CD4-positive, alpha-beta T cell (primary cell): ENCODE measurements at regions not wholly inside any gene's neighbourhood (a gene's known extent, or its start where the extent isn't known, plus 50 kb on each side); places are given as distances from the start of the nearest gene placed in this dataset.

Experiments used
- ATAC-seq: fragments of 200-7000 bp; cut with Tn5 transposase; one replicate; pipeline ENCODE4 v1.10.0; 2022; ENCODE audit warnings: mild to moderate bottlenecking; ENCODE audit not compliant: poor library complexity
- CTCF ChIA-PET: fragments of 350-600 bp; sonication (Branson Sonifier 250); formaldehyde crosslinking; loops from one replicate; lab custom pipeline; 2021; ENCODE audit warnings: antibody characterized with exemption, inconsistent platforms; lab: Charles Lee
- POLR2A ChIA-PET: fragments of 350-600 bp; sonication (Branson Sonifier 250); formaldehyde crosslinking; loops from one replicate; lab custom pipeline; 2021; ENCODE audit warnings: antibody characterized with exemption, inconsistent platforms; lab: Charles Lee
- DNase-seq, 14 experiments: peaks; one replicate each; pipeline ENCODE4 v3.0.0-alpha.2; 2013 to 2020; ENCODE audit warnings: mixed read lengths in 2 of 14
- H3K27ac ChIP-seq, 2 donors: one replicate each; pipeline versions ENCODE4 v1.5.1 to v1.7.0; 2013; ENCODE audit warnings: low read length in 2 of 2, low read depth in 1 of 2, mild to moderate bottlenecking in 1 of 2
- H3K27me3 ChIP-seq, 2 experiments: 1 replicate in 1 of 2; 2 replicates in 1 of 2; pipeline versions ENCODE4 v1.6.1 to v1.7.0; 2013; ENCODE audit warnings: low read length in 2 of 2, control low read depth in 1 of 2, mild to moderate bottlenecking in 1 of 2, moderate library complexity in 1 of 2; ENCODE audit not compliant: insufficient read depth in 2 of 2, control insufficient read depth in 1 of 2
- H3K36me3 ChIP-seq: one replicate; pipeline ENCODE4 v1.6.1; 2013; ENCODE audit warnings: low read length, control low read depth; ENCODE audit not compliant: insufficient read depth
- H3K4me1 ChIP-seq: one replicate; pipeline ENCODE4 v1.6.1; 2013; ENCODE audit warnings: low read length, control low read depth; ENCODE audit not compliant: insufficient read depth
- H3K4me3 ChIP-seq: one replicate; pipeline ENCODE4 v1.5.1; 2013; ENCODE audit warnings: mild to moderate bottlenecking, low read length, moderate library complexity
- H3K9me3 ChIP-seq, 2 experiments: 1 replicate in 1 of 2; 2 replicates in 1 of 2; pipeline versions ENCODE4 v1.6.1 to v1.7.0; 2013; ENCODE audit warnings: low read length in 2 of 2, mild to moderate bottlenecking in 2 of 2, control low read depth in 1 of 2, moderate library complexity in 1 of 2; ENCODE audit not compliant: control insufficient read depth in 1 of 2, insufficient read depth in 1 of 2
- H3K27ac Mint-ChIP-seq: one replicate; pipeline ENCODE4 v1.8.0; 2020; ENCODE audit warnings: mixed read lengths
- H3K27me3 Mint-ChIP-seq: one replicate; pipeline ENCODE4 v1.8.0; 2021; ENCODE audit warnings: mixed read lengths
- H3K36me3 Mint-ChIP-seq: one replicate; pipeline ENCODE4 v1.8.0; 2021; ENCODE audit warnings: low read depth, mixed read lengths
- H3K4me1 Mint-ChIP-seq: one replicate; pipeline ENCODE4 v1.8.0; 2021; ENCODE audit warnings: low read depth, mixed read lengths
- H3K4me3 Mint-ChIP-seq: one replicate; pipeline ENCODE4 v1.8.0; 2020; ENCODE audit warnings: mild to moderate bottlenecking, mixed read lengths
- H3K9me3 Mint-ChIP-seq: one replicate; pipeline ENCODE4 v1.8.0; 2020; ENCODE audit warnings: mixed read lengths
- CTCF ChIP-seq: fragments of 200-600 bp; IDR thresholded peaks from one replicate; pipeline ENCODE4 v1.8.0; 2022; ENCODE audit warnings: antibody characterized with exemption, mild to moderate bottlenecking
- intact Hi-C, 2 experiments: fragments of 100-400 bp; cut with DNase I in 1 of 2; cut with micrococcal nuclease in 1 of 2; formaldehyde crosslinking; loops; one replicate each; pipeline versions ENCODE4 v1.15.1 to v1.9.0; 2023 to 2025; cut with DNase I, micrococcal nuclease

- Histone ChIP-seq H3K4me3 (no peak overlapping the region), H3K27me3 (no peaks in the 10 kb centered on the region), H3K27ac (no peak overlapping the region), H3K36me3 (no peaks in the 10 kb centered on the region), H3K4me1 (no peaks in the 10 kb centered on the region), H3K9me3 (peaks cover 0 to 13% of the 10 kb centered on the region in 2 experiments)
- intact Hi-C loops, result no loop called here
- Mint-ChIP-seq H3K36me3 (no peaks in the 10 kb centered on the region), H3K27ac (no peak overlapping the region), H3K27me3 (no peaks in the 10 kb centered on the region), H3K9me3 (no peaks in the 10 kb centered on the region), H3K4me3 (no peak overlapping the region), H3K4me1 (no peaks in the 10 kb centered on the region)
- ATAC-seq (no peak), DNase-seq (no peak)
- ChIA-PET CTCF (no interaction called here), POLR2A (no interaction called here)
- TF ChIP-seq CTCF, result no peak
Measured at GRCh38 chr5:2266641-2267240, 384.0 kb upstream of the IRX4 start.

DNA sequence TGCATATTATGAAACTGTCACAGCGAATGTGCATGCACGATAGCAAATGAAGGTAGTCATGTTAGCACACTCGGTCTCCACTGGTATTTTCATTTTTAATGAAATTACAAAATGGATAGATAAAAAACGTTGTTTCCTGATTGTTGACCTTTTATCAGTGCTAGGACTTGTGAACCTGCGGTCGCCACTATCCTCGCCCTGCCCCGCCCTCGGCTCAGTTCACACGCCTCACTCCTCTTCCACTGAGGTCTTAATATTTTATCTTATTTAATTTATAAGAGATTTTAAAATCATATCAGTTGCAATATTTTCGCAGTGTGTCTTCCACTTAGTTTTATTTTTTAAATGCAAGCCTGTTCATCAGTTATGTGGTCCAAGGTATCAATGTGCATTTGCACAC, 382.6 kb upstream of the IRX4 start:
- H3K27me3 ChIP-seq, result no peaks in the 10 kb centered on the region
- POLR2A ChIA-PET, result no interaction called here

GRCh38 chr5:2263763-2264162, 381.0 kb upstream of the IRX4 start:
- CTCF ChIA-PET, result no interaction called here
- Mint-ChIP-seq H3K4me3 (no peak overlapping the region), H3K4me1 (no peaks in the 10 kb centered on the region), H3K27me3 (no peaks in the 10 kb centered on the region), H3K9me3 (no peaks in the 10 kb centered on the region), H3K36me3 (no peaks in the 10 kb centered on the region), H3K27ac (no peak overlapping the region)
- Histone ChIP-seq H3K9me3 (peaks cover 0 to 25% of the 10 kb centered on the region in 2 experiments), H3K4me3 (no peak overlapping the region), H3K36me3 (no peaks in the 10 kb centered on the region), H3K4me1 (no peaks in the 10 kb centered on the region), H3K27me3 (no peaks in the 10 kb centered on the region), H3K27ac (no peak overlapping the region)
- DNase-seq, result no peak
- intact Hi-C loops, result no loop called here
- POLR2A ChIA-PET, result no interaction called here
- no peak for ATAC-seq
- TF ChIP-seq CTCF, result no peak

More for the DNA sequence above, 382.6 kb upstream of the IRX4 start:
- H3K27ac Mint-ChIP-seq, result no peak overlapping the region
- Histone ChIP-seq H3K9me3 (peaks cover 0 to 19% of the 10 kb centered on the region in 2 experiments), H3K4me3 (no peak overlapping the region), H3K36me3 (no peaks in the 10 kb centered on the region), H3K27ac (no peak overlapping the region), H3K4me1 (no peaks in the 10 kb centered on the region)
- H3K36me3 Mint-ChIP-seq, result no peaks in the 10 kb centered on the region
- H3K27me3 Mint-ChIP-seq, result no peaks in the 10 kb centered on the region
- ATAC-seq (no peak), DNase-seq (no peak)
- no peak for TF ChIP-seq CTCF
- H3K9me3 Mint-ChIP-seq, result no peaks in the 10 kb centered on the region
- intact Hi-C loops, result no loop called here
- H3K4me1 Mint-ChIP-seq, result no peaks in the 10 kb centered on the region
- no peak overlapping the region for H3K4me3 Mint-ChIP-seq
- CTCF ChIA-PET, result no interaction called here
